Gastroesophageal sphincter (tissue), 4 donors: ENCODE measurements at regions not wholly inside any gene's neighbourhood (a gene's known extent, or its start where the extent isn't known, plus 50 kb on each side); places are given as distances from the start of the nearest gene placed in this dataset.
A peak's percentile ranks its signal among the peaks of the same experiment; 100 is the strongest.

ENCODE experiments used
- ATAC-seq: fragments of 150-250 bp; one replicate; pipeline ENCODE4 v1.9.1; 2016; ENCODE audit warnings: mild to moderate bottlenecking, moderate library complexity
- H3K27ac ChIP-seq, 4 donors: fragments of 200-600 bp; sonication (generic) in 3 of 4; 1 replicate in 3 of 4; 2 replicates in 1 of 4; pipeline ENCODE4 v1.5.1; 2016 to 2019
- H3K27me3 ChIP-seq: fragments of 200-600 bp; sonication (generic); one replicate; pipeline ENCODE4 v1.5.1; 2019
- H3K36me3 ChIP-seq, 2 donors: fragments of 200-600 bp; sonication (generic); one replicate each; pipeline ENCODE4 v1.5.1; 2019; ENCODE audit warnings: control low read depth in 1 of 2
- H3K4me1 ChIP-seq, 3 donors: fragments of 200-600 bp; sonication (generic); 1 replicate in 2 of 3; 2 replicates in 1 of 3; pipeline ENCODE4 v1.5.1; 2016 to 2019; ENCODE audit warnings: control low read depth in 2 of 3
- H3K4me3 ChIP-seq, 2 donors: fragments of 200-600 bp; sonication (generic); one replicate each; pipeline ENCODE4 v1.5.1; 2019; ENCODE audit warnings: mild to moderate bottlenecking in 1 of 2, moderate library complexity in 1 of 2
- H3K9me3 ChIP-seq, 3 donors: fragments of 200-600 bp; sonication (generic); one replicate each; pipeline ENCODE4 v1.5.1; 2017 to 2019; ENCODE audit warnings: control low read depth in 2 of 3
- EP300 ChIP-seq: sonication (generic); formaldehyde crosslinking; IDR thresholded peaks from one replicate; pipeline ENCODE4 v1.6.1; 2017; ENCODE audit warnings: antibody characterized with exemption, mild to moderate bottlenecking
- POLR2A ChIP-seq, 2 donors: fragments of 450-650 bp; IDR thresholded peaks; one replicate each; pipeline ENCODE4 v1.6.1; 2017; ENCODE audit warnings: antibody characterized with exemption in 2 of 2, mild to moderate bottlenecking in 2 of 2, moderate library complexity in 1 of 2
- POLR2AphosphoS5 ChIP-seq: sonication (generic); formaldehyde crosslinking; IDR thresholded peaks from one replicate; pipeline ENCODE4 v1.6.1; 2017; ENCODE audit warnings: antibody characterized with exemption
- WGBS, 2 donors: methylation state at CpG; one replicate each; pipeline ENCODE4 v1.1.5; 2018; ENCODE audit warnings: low coverage in 1 of 2; 5-methylcytosine and 5-hydroxymethylcytosine counted together
- TF ChIP-seq, protein P1 (sequence below), 4 experiments: fragments of 200-600 bp in 2 of 4; fragments of 450-650 bp in 2 of 4; sonication (generic) in 1 of 4; IDR thresholded peaks; one replicate each; pipeline ENCODE4 v1.5.1; 2017 to 2019; ENCODE audit warnings: antibody characterized with exemption in 4 of 4, mild to moderate bottlenecking in 2 of 4, moderate library complexity in 2 of 4

DNA sequence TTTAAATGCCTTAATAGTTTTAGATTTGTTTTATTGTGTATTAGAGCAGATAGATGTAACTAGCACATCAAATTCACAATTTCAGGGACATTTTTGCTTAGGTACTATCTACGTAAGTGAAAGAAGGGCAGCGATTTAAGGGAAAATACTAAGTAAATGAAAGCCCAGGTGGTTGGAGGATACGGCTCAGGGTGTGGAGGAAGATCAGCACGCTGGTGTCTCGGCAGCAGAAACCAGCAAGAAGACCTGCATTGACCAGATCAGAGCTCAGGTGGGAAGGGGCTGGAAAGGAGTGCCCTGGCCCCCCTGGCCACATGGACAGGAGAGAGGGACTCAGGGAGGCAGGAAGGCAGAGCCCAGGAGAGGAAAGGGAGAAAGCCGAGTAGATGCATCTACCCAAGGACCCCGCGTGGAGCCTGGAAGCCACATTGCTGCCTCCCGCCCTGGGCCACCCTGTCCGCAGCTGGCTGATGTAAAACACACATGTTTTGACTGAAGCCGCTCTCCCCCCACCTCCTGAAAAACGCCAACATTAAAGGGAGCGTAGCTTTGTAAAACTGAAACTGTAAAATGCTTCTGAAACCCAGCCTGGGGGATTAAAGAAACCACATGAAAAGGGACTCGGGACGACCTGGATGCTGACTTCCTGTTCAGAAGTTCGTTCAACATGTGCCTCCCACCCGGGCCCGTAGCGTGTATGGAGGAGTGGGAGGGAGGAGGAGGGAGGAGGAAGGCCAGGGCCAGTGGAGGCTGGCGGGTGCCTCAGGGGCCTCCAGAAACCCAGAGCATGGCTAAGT is 72.6 kb upstream of the TARDBP start:
- 46 to 47% methylated on average over 12 to 18 of the region's 20 CpGs for WGBS, 2 donors
- peaks cover 15% of the 10 kb centered on the region for H3K27me3 ChIP-seq
- TF ChIP-seq POLR2A (IDR thresholded peaks at IDR 0.05) = no peak
- TF ChIP-seq, protein P1, sequence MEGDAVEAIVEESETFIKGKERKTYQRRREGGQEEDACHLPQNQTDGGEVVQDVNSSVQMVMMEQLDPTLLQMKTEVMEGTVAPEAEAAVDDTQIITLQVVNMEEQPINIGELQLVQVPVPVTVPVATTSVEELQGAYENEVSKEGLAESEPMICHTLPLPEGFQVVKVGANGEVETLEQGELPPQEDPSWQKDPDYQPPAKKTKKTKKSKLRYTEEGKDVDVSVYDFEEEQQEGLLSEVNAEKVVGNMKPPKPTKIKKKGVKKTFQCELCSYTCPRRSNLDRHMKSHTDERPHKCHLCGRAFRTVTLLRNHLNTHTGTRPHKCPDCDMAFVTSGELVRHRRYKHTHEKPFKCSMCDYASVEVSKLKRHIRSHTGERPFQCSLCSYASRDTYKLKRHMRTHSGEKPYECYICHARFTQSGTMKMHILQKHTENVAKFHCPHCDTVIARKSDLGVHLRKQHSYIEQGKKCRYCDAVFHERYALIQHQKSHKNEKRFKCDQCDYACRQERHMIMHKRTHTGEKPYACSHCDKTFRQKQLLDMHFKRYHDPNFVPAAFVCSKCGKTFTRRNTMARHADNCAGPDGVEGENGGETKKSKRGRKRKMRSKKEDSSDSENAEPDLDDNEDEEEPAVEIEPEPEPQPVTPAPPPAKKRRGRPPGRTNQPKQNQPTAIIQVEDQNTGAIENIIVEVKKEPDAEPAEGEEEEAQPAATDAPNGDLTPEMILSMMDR (IDR thresholded peaks at IDR 0.05) = no peak
- no peak for TF ChIP-seq EP300
- no peak for TF ChIP-seq POLR2AphosphoS5
- no peak overlapping the region for H3K4me3 ChIP-seq
- no peak for ATAC-seq
- no peak overlapping the region for H3K27ac ChIP-seq
- H3K9me3 ChIP-seq = no peaks in the 10 kb centered on the region
- no peaks in the 10 kb centered on the region for H3K36me3 ChIP-seq
- H3K4me1 ChIP-seq = peaks cover 0 to 21% (median 0%) of the 10 kb centered on the region in 3 donors

DNA sequence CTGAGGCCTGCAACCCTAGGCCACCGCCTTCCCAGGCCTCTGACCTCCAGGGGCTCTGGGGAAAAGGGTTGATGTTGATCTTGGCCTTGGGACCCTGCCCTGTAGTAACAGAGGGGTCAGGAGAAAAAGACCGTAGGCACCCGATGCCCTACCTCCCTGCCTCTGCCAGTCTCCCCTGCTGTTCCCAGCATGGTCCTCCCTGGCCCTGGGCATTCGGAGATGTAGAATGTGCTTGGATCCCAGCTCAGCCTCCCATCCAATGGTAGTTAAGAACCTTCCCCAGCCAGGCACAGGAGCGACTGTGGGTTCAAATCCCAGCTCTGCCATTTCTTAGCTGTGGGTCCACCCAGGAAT is 72.0 kb upstream of the TARDBP start:
- 40% methylated on average over 1 of the region's 5 CpGs; no CpG with 5 or more reads in 1 of the 2 donors for WGBS, 2 donors
- H3K4me3 ChIP-seq = no peak overlapping the region
- ATAC-seq = no peak

DNA sequence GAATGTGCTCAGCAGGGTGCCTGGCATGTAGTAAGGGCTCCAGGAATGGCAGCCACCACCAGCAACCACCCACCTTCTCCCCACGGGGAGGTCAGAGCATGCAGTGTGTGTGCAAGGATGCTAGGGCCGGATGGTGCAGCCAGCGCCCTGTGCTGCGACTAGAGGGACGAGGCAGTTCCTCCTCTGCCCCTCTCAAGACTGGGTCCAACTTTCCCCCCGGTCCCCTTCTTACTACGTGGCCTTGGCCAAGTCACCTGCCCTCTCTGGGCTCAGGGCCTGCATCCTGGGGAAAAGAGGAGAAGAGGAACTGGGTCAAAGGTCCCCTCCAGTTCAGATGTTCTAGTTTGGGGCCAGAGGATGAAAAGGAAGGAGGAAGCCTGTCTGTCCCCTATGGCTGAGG is 71.6 kb upstream of the TARDBP start:
- WGBS, 2 donors = 80 to 90% methylated on average over 1 to 2 of the region's 7 CpGs
- H3K27me3 ChIP-seq = peaks cover 15% of the 10 kb centered on the region

More for the DNA sequence above, 72.0 kb upstream of the TARDBP start:
- Histone ChIP-seq H3K4me1 (peaks cover 0 to 21% (median 0%) of the 10 kb centered on the region in 3 donors), H3K36me3 (no peaks in the 10 kb centered on the region), H3K27me3 (peaks cover 15% of the 10 kb centered on the region), H3K27ac (no peak overlapping the region), H3K9me3 (no peaks in the 10 kb centered on the region)
- TF ChIP-seq EP300 (no peak), POLR2A (IDR thresholded peaks at IDR 0.05) (no peak), POLR2AphosphoS5 (no peak)
- TF ChIP-seq, protein P1 (IDR thresholded peaks at IDR 0.05) = no peak

DNA sequence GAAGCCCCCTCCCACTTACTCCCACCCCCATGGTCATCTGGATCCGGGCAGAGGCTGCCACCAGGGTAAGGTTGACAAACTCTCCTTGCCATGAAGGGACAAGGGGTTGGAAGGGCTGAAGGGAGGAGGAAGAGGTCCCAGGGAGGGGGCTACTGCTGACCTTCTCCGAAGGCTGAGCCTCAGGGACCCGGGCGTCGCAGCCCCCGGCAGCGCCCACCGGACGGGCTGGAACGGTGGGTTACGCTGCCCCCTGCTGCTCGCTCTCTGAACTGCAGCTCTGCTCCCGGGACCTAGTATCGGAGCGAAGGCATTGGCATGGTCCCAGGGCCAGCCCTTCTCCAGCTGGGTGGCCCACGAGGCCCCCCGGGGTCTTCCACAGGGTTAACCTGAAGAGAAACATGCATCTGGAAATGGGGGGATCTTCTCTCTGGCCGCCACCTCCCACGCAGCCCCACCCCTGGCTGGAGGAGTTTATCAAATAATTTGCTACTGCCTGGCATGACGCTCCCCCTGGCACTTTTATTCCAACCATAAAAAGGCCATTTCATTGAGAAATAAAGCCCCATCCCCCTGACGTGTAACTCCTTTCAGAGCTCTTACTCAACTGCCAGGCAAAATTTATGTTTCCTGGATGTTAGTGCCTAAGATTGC is 70.4 kb upstream of the TARDBP start:
- peaks cover 15% of the 10 kb centered on the region for H3K27me3 ChIP-seq
- no peak overlapping the region for H3K27ac ChIP-seq
- WGBS, 2 donors = 25 to 40% methylated on average over 1 to 6 of the region's 21 CpGs
- TF ChIP-seq POLR2A (IDR thresholded peaks at IDR 0.05) = no peak
- TF ChIP-seq POLR2AphosphoS5 = no peak
- no peak for TF ChIP-seq EP300
- TF ChIP-seq, protein P1 (IDR thresholded peaks at IDR 0.05) = peak in 3 of 4 experiments; percentile 58 to 85 (median 78)
- H3K4me3 ChIP-seq = no peak overlapping the region
- H3K4me1 ChIP-seq = peaks cover 0 to 27% (median 0%) of the 10 kb centered on the region in 3 donors
- no peak for ATAC-seq
- no peaks in the 10 kb centered on the region for H3K36me3 ChIP-seq
- no peaks in the 10 kb centered on the region for H3K9me3 ChIP-seq

More for the DNA sequence above, 71.6 kb upstream of the TARDBP start:
- Histone ChIP-seq H3K36me3 (no peaks in the 10 kb centered on the region), H3K27ac (no peak overlapping the region), H3K4me3 (no peak overlapping the region), H3K9me3 (no peaks in the 10 kb centered on the region), H3K4me1 (peaks cover 0 to 21% (median 0%) of the 10 kb centered on the region in 3 donors)
- no peak for TF ChIP-seq POLR2AphosphoS5
- TF ChIP-seq, protein P1 (IDR thresholded peaks at IDR 0.05) = no peak
- no peak for TF ChIP-seq POLR2A (IDR thresholded peaks at IDR 0.05)
- no peak for TF ChIP-seq EP300
- ATAC-seq = no peak
